Peyer's patch (tissue), 4 donors: ENCODE measurements at regions not wholly inside any gene's neighbourhood (a gene's known extent, or its start where the extent isn't known, plus 50 kb on each side); places are given as distances from the start of the nearest gene placed in this dataset.

ENCODE experiments used
- CTCF ChIP-seq, 6 experiments: fragments of 450-650 bp in 4 of 6; fragments of 200-600 bp in 2 of 6; sonication (generic) in 1 of 6; IDR thresholded peaks; one replicate each; pipeline ENCODE4 v1.5.1; 2017 to 2019; ENCODE audit warnings: antibody characterized with exemption in 6 of 6, mild to moderate bottlenecking in 3 of 6, moderate library complexity in 1 of 6
- POLR2A ChIP-seq, 2 donors: fragments of 450-650 bp; IDR thresholded peaks; one replicate each; pipeline ENCODE4 v1.5.1; 2017; ENCODE audit warnings: antibody characterized with exemption in 2 of 2, mild to moderate bottlenecking in 2 of 2, moderate library complexity in 2 of 2

DNA sequence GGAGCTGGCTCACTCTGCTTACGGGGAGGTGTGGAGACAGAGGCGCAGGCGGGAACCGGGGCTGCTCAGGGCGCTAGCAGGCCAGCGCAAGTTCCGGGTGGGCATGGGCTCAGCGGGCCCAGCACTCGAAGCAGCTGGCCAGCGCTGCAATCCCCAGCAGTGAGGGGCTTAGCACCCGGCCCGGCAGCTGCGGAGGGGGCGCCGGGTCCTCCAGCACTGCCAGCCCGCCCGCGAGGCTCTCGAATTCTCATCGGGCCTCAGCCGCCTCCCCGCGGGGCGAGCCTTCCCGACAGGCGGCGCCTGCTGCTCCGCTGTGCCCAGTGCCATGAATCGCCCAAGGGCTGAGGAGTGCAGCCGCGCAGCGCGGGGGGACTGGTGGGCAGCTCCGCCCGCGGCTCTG, 78.6 kb upstream of the MITF start:
- TF ChIP-seq CTCF (IDR thresholded peaks at IDR 0.05) = no peak
- TF ChIP-seq POLR2A (IDR thresholded peaks at IDR 0.05) = no peak
